ENCODE measurements at regions not wholly inside any gene's neighbourhood (a gene's known extent, or its start where the extent isn't known, plus 50 kb on each side); places are given as distances from the start of the nearest gene placed in this dataset.

DNA sequence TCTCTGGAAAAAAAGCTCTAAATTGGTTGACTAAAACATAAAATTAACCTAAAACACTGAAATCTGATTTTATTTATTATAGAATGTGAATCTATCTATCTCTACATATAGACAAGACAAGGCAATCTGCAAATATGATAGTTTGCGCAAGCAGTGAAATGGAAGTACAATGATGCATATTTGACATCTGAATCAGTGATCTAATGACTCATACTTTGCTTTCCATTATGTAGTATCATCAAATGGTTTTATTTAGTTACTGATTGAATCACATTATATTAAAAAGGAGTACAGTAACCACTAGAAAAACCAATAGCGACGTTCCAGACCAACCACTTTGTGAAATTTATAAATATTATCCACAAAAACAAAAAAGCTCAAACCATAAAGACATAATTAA lies 1969.3 kb downstream of the PCDH7 start:
- TF ChIP-seq, protein P1, sequence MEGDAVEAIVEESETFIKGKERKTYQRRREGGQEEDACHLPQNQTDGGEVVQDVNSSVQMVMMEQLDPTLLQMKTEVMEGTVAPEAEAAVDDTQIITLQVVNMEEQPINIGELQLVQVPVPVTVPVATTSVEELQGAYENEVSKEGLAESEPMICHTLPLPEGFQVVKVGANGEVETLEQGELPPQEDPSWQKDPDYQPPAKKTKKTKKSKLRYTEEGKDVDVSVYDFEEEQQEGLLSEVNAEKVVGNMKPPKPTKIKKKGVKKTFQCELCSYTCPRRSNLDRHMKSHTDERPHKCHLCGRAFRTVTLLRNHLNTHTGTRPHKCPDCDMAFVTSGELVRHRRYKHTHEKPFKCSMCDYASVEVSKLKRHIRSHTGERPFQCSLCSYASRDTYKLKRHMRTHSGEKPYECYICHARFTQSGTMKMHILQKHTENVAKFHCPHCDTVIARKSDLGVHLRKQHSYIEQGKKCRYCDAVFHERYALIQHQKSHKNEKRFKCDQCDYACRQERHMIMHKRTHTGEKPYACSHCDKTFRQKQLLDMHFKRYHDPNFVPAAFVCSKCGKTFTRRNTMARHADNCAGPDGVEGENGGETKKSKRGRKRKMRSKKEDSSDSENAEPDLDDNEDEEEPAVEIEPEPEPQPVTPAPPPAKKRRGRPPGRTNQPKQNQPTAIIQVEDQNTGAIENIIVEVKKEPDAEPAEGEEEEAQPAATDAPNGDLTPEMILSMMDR (IDR thresholded peaks at IDR 0.05): no peak
- TF ChIP-seq POLR2A (IDR thresholded peaks at IDR 0.05): no peak

All from adrenal gland (tissue), 5 donors.